DOHH2 (cell line): ENCODE measurements at regions not wholly inside any gene's neighbourhood (a gene's known extent, or its start where the extent isn't known, plus 50 kb on each side); places are given as distances from the start of the nearest gene placed in this dataset.

Experiments
- CTCF ChIP-seq: fragments of 200-600 bp; sonication (generic); IDR thresholded peaks from one replicate; pipeline ENCODE4 v1.5.1; 2014; ENCODE audit warnings: antibody characterized with exemption, mild to moderate bottlenecking, low read depth, low read length; ENCODE audit not compliant: poor library complexity, severe bottlenecking
- EZH2phosphoT487 ChIP-seq: fragments of 200-600 bp; sonication (generic); IDR thresholded peaks from 2 replicates; pipeline ENCODE4 v1.6.1; 2017; ENCODE audit warnings: borderline replicate concordance, mild to moderate bottlenecking, antibody characterized with exemption, low read length, moderate library complexity, mixed read lengths

- no peak for TF ChIP-seq CTCF
- no peak for TF ChIP-seq EZH2phosphoT487
Measured at GRCh38 chr1:218845589-218845988, 328.1 kb upstream of the LYPLAL1 start.
